Panc1 (cell line): ENCODE measurements at regions not wholly inside any gene's neighbourhood (a gene's known extent, or its start where the extent isn't known, plus 50 kb on each side); places are given as distances from the start of the nearest gene placed in this dataset.

Experiments
- ATAC-seq: fragments of 200-7000 bp; cut with Tn5 transposase; 2 replicates; pipeline ENCODE4 v1.9.1; 2020; ENCODE audit warnings: mild to moderate bottlenecking, moderate library complexity
- BruUV-seq: library from RNA; stranded (reverse); fragments of 400-500 nt; replicated peaks from 2 replicates; lab custom pipeline; 2021; lab: Mats Ljungman, UMichigan
- CTCF ChIA-PET: fragments of 300-600 bp; sonication (Branson Sonifier 250); formaldehyde crosslinking; loops from one replicate; lab custom pipeline; 2022; ENCODE audit warnings: antibody characterized with exemption; lab: Charles Lee
- POLR2A ChIA-PET: fragments of 300-600 bp; sonication (Branson Sonifier 250); formaldehyde crosslinking; loops from one replicate; lab custom pipeline; 2022; ENCODE audit warnings: antibody characterized with exemption; lab: Charles Lee
- DNase-seq: peaks from one replicate; pipeline ENCODE4 v3.0.0-alpha.2; 2010; ENCODE audit warnings: low read depth, low spot score
- H3K27ac ChIP-seq: 2 replicates; pipeline ENCODE4 v1.5.1; 2011; ENCODE audit warnings: mild to moderate bottlenecking, low read length, inconsistent platforms
- H3K27me3 ChIP-seq: fragments of 200-500 bp; sonication (Bioruptor generic); 2 replicates; pipeline ENCODE4 v1.6.0; 2014; ENCODE audit warnings: low read length, inconsistent platforms; ENCODE audit not compliant: control insufficient read depth, insufficient read depth
- H3K36me3 ChIP-seq: fragments of 200-500 bp; sonication (Bioruptor generic); 2 replicates; pipeline ENCODE4 v1.5.1; 2014; ENCODE audit warnings: inconsistent platforms, mild to moderate bottlenecking, low read length, moderate library complexity; ENCODE audit not compliant: control insufficient read depth, insufficient read depth
- H3K4me1 ChIP-seq: 2 replicates; pipeline ENCODE4 v1.5.1; 2011; ENCODE audit warnings: inconsistent platforms, mild to moderate bottlenecking, low read length, moderate library complexity; ENCODE audit not compliant: control insufficient read depth, insufficient read depth
- H3K4me3 ChIP-seq, 2 experiments: 2 replicates each; pipeline ENCODE4 v1.5.1; 2011 to 2012; ENCODE audit warnings: low read depth in 2 of 2, low read length in 2 of 2, mild to moderate bottlenecking in 2 of 2, inconsistent platforms in 1 of 2, moderate library complexity in 1 of 2
- H3K9me3 ChIP-seq: fragments of 200-500 bp; sonication (Bioruptor generic); 2 replicates; pipeline ENCODE4 v1.5.1; 2014; ENCODE audit warnings: low read depth, mild to moderate bottlenecking, inconsistent platforms, low read length, moderate library complexity; ENCODE audit not compliant: control insufficient read depth, insufficient read depth
- POLR2AphosphoS5 ChIP-seq: IDR thresholded peaks from 2 replicates; pipeline ENCODE4 v1.6.1; 2012; ENCODE audit warnings: mild to moderate bottlenecking, low read depth, low read length, moderate library complexity
- REST ChIP-seq, 2 experiments: IDR thresholded peaks; 2 replicates each; pipeline ENCODE4 v1.6.1; 2011 to 2012; ENCODE audit warnings: low read depth in 2 of 2, control low read depth in 1 of 2, low read length in 1 of 2, mild to moderate bottlenecking in 1 of 2, moderate library complexity in 1 of 2; ENCODE audit not compliant: insufficient read depth in 1 of 2
- SIN3A ChIP-seq: IDR thresholded peaks from 2 replicates; pipeline ENCODE4 v1.6.1; 2012; ENCODE audit warnings: low read depth, mild to moderate bottlenecking, low read length, moderate library complexity, borderline replicate concordance; ENCODE audit not compliant: insufficient read depth
- TCF7L2 ChIP-seq: IDR thresholded peaks from 2 replicates; pipeline ENCODE4 v1.6.1; 2011; ENCODE audit warnings: mild to moderate bottlenecking, low read depth, low read length, inconsistent platforms
- in situ Hi-C: cut with HindIII; loops from 2 replicates; pipeline ENCODE4 v1.10.0; 2016; ENCODE audit warnings: low sequenced_read_pairs, low pct_unique_long_range_greater_than_20kb
- intact Hi-C: fragments of 100-400 bp; cut with micrococcal nuclease; formaldehyde crosslinking; loops from one replicate; pipeline ENCODE4 v1.10.0; 2022; ENCODE audit not compliant: unreplicated experiment
- TF ChIP-seq, protein P1 (sequence below): fragments of 450-650 bp; IDR thresholded peaks from 2 replicates; pipeline ENCODE4 v1.5.1; 2017; ENCODE audit warnings: mild to moderate bottlenecking

- BruUV-seq: no TSS peak
Measured at GRCh38 chr21:41578083-41578482, 70.1 kb upstream of the TMPRSS2 start.

DNA sequence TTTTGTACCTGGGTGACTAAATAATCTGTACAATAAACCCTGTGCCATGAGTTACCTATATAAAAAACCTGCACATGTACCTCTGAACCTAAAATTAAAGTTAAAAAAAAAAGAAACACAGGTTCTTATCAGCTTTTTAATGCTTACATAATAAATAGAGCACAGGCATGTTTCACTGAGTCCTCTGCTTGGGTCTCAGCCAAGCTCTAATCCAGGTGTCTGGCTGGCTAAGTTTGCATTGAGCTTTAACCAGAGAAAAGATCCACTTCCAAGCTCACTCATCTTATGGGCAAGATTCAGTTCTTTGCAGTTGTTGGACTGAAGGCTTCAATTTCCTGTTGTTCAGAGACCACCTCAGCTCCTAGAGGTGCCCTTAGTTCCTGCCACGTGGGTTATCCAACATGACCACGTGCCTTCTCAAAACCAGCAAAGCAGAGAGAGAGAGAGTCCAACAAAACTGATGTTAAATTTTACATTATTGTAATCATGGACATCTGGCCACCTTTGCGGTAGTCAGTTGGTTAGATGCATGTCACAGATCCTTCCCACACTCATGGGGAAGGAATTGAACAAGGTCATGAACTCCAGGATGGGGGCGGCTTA lies 68.2 kb upstream of the TMPRSS2 start:
- H3K9me3 ChIP-seq: peaks cover 17% of the 10 kb centered on the region; the same call in 1 of the 2 replicates
- BruUV-seq: no TSS peak
- no peak for TF ChIP-seq REST (IDR thresholded peaks at IDR 0.05; ENCODE audit: insufficient read depth in 1 of 2, low read depth in 2 of 2, low read length in 1 of 2)
- TF ChIP-seq, protein P1, sequence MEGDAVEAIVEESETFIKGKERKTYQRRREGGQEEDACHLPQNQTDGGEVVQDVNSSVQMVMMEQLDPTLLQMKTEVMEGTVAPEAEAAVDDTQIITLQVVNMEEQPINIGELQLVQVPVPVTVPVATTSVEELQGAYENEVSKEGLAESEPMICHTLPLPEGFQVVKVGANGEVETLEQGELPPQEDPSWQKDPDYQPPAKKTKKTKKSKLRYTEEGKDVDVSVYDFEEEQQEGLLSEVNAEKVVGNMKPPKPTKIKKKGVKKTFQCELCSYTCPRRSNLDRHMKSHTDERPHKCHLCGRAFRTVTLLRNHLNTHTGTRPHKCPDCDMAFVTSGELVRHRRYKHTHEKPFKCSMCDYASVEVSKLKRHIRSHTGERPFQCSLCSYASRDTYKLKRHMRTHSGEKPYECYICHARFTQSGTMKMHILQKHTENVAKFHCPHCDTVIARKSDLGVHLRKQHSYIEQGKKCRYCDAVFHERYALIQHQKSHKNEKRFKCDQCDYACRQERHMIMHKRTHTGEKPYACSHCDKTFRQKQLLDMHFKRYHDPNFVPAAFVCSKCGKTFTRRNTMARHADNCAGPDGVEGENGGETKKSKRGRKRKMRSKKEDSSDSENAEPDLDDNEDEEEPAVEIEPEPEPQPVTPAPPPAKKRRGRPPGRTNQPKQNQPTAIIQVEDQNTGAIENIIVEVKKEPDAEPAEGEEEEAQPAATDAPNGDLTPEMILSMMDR: no peak
- no peak for TF ChIP-seq POLR2AphosphoS5
- TF ChIP-seq SIN3A: no peak
- no peak for TF ChIP-seq TCF7L2
- ChIA-PET POLR2A (no interaction called here), CTCF (no interaction called here)
- H3K4me3 ChIP-seq: no peak overlapping the region
- ATAC-seq (no peak), DNase-seq (no peak)
- H3K4me1 ChIP-seq: peaks cover 7% of the 10 kb centered on the region
- H3K27me3 ChIP-seq: no peaks in the 10 kb centered on the region
- H3K27ac ChIP-seq: peak overlapping the region; percentile 19; the same call in 1 of the 2 replicates
- in situ Hi-C loops (no loop called here), intact Hi-C loops (no loop called here)
- no peaks in the 10 kb centered on the region for H3K36me3 ChIP-seq

More at GRCh38 chr21:41578083-41578482, 70.1 kb upstream of the TMPRSS2 start:
- Histone ChIP-seq H3K27me3 (no peaks in the 10 kb centered on the region), H3K9me3 (peaks cover 17% of the 10 kb centered on the region; the same call in 1 of the 2 replicates), H3K4me3 (no peak overlapping the region), H3K4me1 (peaks cover 26% of the 10 kb centered on the region), H3K36me3 (no peaks in the 10 kb centered on the region), H3K27ac (no peak overlapping the region)
- in situ Hi-C loops (no loop called here), intact Hi-C loops (no loop called here)
- ChIA-PET POLR2A (no interaction called here), CTCF (no interaction called here)
- ATAC-seq (no peak), DNase-seq (no peak)
- TF ChIP-seq POLR2AphosphoS5 (no peak), TCF7L2 (no peak), REST (IDR thresholded peaks at IDR 0.05; ENCODE audit: insufficient read depth in 1 of 2, low read depth in 2 of 2, low read length in 1 of 2) (no peak), SIN3A (no peak)
- TF ChIP-seq, protein P1: no peak
